NT2/D1 (cell line): ENCODE measurements at regions not wholly inside any gene's neighbourhood (a gene's known extent, or its start where the extent isn't known, plus 50 kb on each side); places are given as distances from the start of the nearest gene placed in this dataset.

ENCODE experiments used
- DNase-seq: peaks from one replicate; pipeline ENCODE4 v3.0.0-alpha.2; 2011; ENCODE audit warnings: low read depth, low spot score
- H3K27me3 ChIP-seq: 2 replicates; pipeline ENCODE4 v1.6.0; 2011; ENCODE audit warnings: mild to moderate bottlenecking; ENCODE audit not compliant: insufficient read length, insufficient read depth
- H3K36me3 ChIP-seq: 2 replicates; pipeline ENCODE4 v1.6.1; 2011; ENCODE audit warnings: mild to moderate bottlenecking, low read length, mixed read lengths; ENCODE audit not compliant: insufficient read depth, insufficient read length
- H3K4me1 ChIP-seq: 2 replicates; pipeline ENCODE4 v1.5.1; 2011; ENCODE audit not compliant: insufficient read depth, insufficient read length
- H3K4me3 ChIP-seq: 2 replicates; pipeline ENCODE4 v1.5.1; 2011; ENCODE audit warnings: low read depth; ENCODE audit not compliant: insufficient read length
- H3K9ac ChIP-seq: 2 replicates; pipeline ENCODE4 v1.6.0; 2011; ENCODE audit warnings: low read depth; ENCODE audit not compliant: insufficient read length
- H3K9me3 ChIP-seq: 2 replicates; pipeline ENCODE4 v1.5.1; 2011; ENCODE audit warnings: mild to moderate bottlenecking, low read length; ENCODE audit not compliant: insufficient read depth
- SUZ12 ChIP-seq: IDR thresholded peaks from 2 replicates; pipeline ENCODE4 v1.6.1; 2011; ENCODE audit not compliant: insufficient read length, insufficient read depth; ENCODE audit errors: extremely low read depth
- YY1 ChIP-seq: IDR thresholded peaks from 2 replicates; pipeline ENCODE4 v1.6.1; 2011; ENCODE audit not compliant: insufficient read length, insufficient read depth
- ZNF274 ChIP-seq: IDR thresholded peaks from 2 replicates; pipeline ENCODE4 v1.6.1; 2011; ENCODE audit warnings: mild to moderate bottlenecking, low read depth, low read length

DNA sequence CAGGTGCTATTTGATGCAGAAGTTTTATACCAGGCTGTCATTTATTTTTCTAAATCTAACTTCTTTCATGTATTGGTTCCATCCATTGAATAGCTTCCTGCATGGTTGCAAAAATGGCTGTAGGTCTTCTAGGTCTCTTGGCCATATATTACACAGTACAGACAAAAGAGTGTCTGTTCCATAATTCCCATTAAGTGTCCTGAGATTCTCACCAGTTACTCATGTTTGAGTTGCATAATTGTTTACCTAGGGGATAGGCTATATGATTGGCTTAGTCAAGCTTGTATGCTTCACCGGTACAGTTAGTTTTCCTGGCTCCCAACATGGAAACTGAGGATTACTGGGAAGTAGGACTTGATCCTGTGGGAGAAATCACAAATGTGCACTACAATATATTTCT, 399.4 kb upstream of the NUDT12 start:
- Histone ChIP-seq H3K9me3 (peaks cover 6% of the 10 kb centered on the region), H3K27me3 (no peaks in the 10 kb centered on the region), H3K4me3 (no peak overlapping the region), H3K36me3 (no peaks in the 10 kb centered on the region), H3K9ac (no peak overlapping the region), H3K4me1 (no peaks in the 10 kb centered on the region)
- no peak for DNase-seq
- no peak for TF ChIP-seq SUZ12
- no peak for TF ChIP-seq ZNF274
- no peak for TF ChIP-seq YY1

DNA sequence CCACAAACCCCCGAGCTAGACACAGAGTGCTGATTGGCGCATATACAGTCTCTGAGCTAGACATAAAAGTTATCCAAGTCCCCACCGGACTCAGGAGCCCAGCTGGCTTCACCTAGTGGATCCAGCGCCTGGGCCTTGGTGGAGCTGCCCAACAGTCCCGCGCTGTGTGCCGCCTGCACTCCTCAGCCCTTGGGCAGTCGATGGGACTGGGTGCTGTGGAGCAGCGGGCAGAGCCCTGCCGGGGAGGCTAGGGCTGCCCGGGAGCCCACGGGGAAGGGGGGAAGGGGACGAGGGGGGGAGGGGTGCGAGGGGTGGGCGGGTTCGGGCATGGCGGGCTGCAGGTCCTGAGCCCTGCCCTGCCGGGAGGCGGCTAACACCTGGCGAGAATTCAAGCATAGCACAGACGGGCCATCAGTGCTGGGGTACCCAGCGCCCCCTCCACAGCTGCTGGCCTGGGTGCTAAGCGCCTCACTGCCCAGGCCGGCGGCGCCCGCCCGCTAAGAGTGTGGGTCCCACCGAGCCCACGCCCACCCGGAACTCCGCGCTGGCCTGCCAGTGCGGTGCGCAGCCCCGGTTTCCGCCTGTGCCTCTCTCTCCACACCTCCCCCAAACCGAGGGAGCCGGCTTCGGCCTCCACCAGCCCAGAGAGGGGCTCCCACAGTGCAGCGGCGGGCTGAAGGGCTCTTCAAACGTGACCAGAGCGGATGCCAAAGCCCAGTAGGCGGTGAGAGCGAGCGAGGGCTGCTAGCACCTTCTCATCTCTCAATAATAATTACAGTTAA, 391.2 kb upstream of the NUDT12 start:
- Histone ChIP-seq H3K27me3 (no peaks in the 10 kb centered on the region), H3K36me3 (no peaks in the 10 kb centered on the region), H3K4me3 (no peak overlapping the region), H3K9ac (no peak overlapping the region), H3K4me1 (no peaks in the 10 kb centered on the region), H3K9me3 (peaks cover 12% of the 10 kb centered on the region; the same call in 1 of the 2 replicates)
- no peak for TF ChIP-seq ZNF274
- no peak for TF ChIP-seq YY1
- TF ChIP-seq SUZ12, result no peak
- DNase-seq, result no peak

DNA sequence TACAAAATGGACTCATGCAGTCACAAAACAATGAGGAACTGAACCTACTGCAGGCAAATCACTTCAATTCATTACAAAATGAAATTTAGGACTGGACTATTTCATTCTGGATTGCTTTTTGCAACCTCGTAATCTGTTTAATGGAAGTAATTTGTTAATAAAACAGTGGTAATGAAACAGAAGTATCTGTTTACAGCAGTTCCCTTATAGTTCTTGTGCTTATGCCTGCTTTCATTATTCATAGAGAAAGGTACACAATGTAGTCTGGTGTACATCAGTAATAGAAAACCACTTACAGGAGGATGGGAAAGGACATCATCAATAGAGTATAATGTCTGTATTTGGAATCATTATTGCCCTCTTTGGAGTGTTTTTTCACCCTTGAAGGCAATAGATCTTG, 389.2 kb upstream of the NUDT12 start:
- Histone ChIP-seq H3K27me3 (no peaks in the 10 kb centered on the region), H3K4me3 (no peak overlapping the region), H3K4me1 (no peaks in the 10 kb centered on the region), H3K9ac (no peak overlapping the region), H3K36me3 (no peaks in the 10 kb centered on the region), H3K9me3 (peaks cover 12% of the 10 kb centered on the region; the same call in 1 of the 2 replicates)
- TF ChIP-seq YY1, result no peak
- TF ChIP-seq SUZ12, result no peak
- DNase-seq, result no peak

DNA sequence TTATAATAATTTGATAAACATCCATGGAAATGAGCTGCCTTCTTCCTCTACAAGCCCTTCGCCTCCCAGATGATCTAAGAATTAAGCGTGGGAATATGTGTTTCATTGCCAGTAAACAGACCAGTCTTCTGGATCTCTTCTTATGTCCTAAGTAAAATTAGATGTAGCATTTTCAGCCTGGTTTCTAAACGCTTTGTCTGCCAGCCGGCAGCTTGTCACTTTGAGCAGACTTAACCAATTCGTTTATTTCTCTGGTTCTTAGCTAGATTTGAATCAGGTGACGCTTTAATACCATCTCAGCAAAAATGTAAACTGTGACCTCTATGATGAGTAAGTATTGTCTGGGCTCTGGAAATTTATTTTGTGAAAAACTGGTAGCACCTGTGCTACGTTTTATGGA, 380.6 kb upstream of the NUDT12 start:
- no peak for TF ChIP-seq ZNF274
- TF ChIP-seq SUZ12, result no peak
- no peak for TF ChIP-seq YY1
- H3K4me1 ChIP-seq, result no peaks in the 10 kb centered on the region
- H3K4me3 ChIP-seq, result no peak overlapping the region
- no peak for DNase-seq
- H3K9me3 ChIP-seq, result no peaks in the 10 kb centered on the region
- no peaks in the 10 kb centered on the region for H3K27me3 ChIP-seq
- no peak overlapping the region for H3K9ac ChIP-seq
- no peaks in the 10 kb centered on the region for H3K36me3 ChIP-seq

DNA sequence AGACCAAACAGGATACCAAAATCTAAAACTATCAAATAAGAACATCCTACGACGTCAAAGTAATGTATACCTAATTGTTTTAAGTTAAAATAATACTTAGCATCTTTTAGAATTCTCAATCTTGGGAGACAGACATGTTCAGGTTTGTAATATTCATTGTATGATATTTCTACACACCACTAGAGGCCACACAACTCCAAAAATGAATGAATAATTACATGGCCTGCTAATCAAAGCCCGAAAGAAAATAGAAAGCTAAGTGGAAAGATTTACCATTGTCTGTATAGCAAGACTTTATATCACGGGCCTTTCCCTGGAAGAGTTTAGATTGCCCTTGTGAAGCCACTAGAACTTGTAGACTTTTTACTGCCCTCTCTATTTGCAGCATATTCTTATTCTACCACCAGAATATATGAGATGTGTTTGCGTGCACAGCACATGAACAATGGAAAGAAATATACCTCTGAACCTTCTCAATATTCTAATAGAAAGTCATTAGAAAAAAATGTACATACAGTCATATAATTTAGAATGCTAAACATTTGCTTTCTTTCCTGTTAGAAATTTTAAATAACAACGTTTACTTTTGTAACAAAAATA, 380.1 kb upstream of the NUDT12 start:
- TF ChIP-seq YY1 (no peak), SUZ12 (no peak), ZNF274 (no peak)
- no peak for DNase-seq
- H3K4me3 ChIP-seq, result no peak overlapping the region
- no peak overlapping the region for H3K9ac ChIP-seq
- H3K27me3 ChIP-seq, result no peaks in the 10 kb centered on the region
- no peaks in the 10 kb centered on the region for H3K36me3 ChIP-seq
- no peaks in the 10 kb centered on the region for H3K4me1 ChIP-seq
- H3K9me3 ChIP-seq, result no peaks in the 10 kb centered on the region

DNA sequence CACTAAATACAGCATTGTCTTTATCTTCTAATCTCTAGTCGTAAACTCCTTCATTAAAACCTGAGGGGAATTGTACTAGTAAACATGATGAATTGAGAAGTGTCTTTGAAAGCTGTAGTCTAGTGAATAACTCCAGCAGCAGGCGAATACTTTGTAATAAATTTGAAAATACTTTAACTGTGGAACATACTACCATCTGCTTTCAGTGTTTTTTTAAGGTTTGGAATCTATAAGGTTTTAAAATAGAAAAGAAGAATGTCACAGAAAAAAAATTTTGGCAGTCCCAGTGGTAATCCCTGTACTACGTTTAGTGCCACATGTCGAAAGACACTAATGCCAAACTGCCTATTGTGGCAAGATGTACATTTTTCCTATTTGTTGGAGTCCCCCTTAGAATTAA, 379.0 kb upstream of the NUDT12 start:
- H3K27me3 ChIP-seq, result no peaks in the 10 kb centered on the region

DNA sequence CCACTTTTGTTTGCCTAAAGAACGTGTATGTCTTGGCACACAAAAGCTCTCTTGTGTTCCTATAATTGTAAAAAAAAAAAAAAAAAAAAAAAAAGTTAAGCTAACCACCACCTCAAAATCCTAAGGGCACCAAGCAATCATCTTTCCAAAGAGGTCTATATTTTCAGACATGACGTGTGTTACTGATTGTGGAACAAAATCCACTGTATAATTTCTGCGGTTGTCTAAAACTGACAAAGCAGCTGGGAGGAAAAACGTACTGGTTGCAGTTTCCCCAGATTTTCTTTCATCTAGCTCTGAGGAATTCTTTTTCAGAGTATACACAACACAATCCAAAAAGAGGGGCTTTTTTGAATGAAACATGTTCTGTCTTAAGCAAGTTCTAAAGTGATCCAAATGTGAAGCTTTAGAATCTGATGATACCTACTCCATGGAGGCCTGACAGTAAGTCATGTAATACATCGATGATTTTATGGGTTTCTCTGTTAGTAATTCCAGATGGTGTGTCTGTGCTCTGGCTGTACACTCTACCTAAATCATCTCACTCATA, 375.6 kb upstream of the NUDT12 start:
- no peaks in the 10 kb centered on the region for H3K36me3 ChIP-seq
- H3K27me3 ChIP-seq, result no peaks in the 10 kb centered on the region
- no peaks in the 10 kb centered on the region for H3K9me3 ChIP-seq
- no peak for TF ChIP-seq ZNF274
- no peak for TF ChIP-seq YY1
- TF ChIP-seq SUZ12, result no peak
- no peak overlapping the region for H3K9ac ChIP-seq
- no peaks in the 10 kb centered on the region for H3K4me1 ChIP-seq
- H3K4me3 ChIP-seq, result no peak overlapping the region
- no peak for DNase-seq

More for the DNA sequence above, 379.0 kb upstream of the NUDT12 start:
- Histone ChIP-seq H3K4me1 (no peaks in the 10 kb centered on the region), H3K9ac (no peak overlapping the region), H3K9me3 (no peaks in the 10 kb centered on the region), H3K4me3 (no peak overlapping the region), H3K36me3 (no peaks in the 10 kb centered on the region)
- no peak for TF ChIP-seq ZNF274
- no peak for TF ChIP-seq YY1
- no peak for TF ChIP-seq SUZ12
- no peak for DNase-seq
